ENCODE measurements at regions not wholly inside any gene's neighbourhood (a gene's known extent, or its start where the extent isn't known, plus 50 kb on each side); places are given as distances from the start of the nearest gene placed in this dataset.

GRCh38 chr11:122242731-122243130, 126.7 kb upstream of the BLID start:
- no peak for TF ChIP-seq CTCF (IDR thresholded peaks at IDR 0.05; ENCODE audit: unreplicated experiment)
- Mint-ChIP-seq H3K4me3 (ENCODE audit: unreplicated experiment) (no peak overlapping the region), H3K4me1 (ENCODE audit: unreplicated experiment) (no peaks in the 10 kb centered on the region), H3K36me3 (ENCODE audit: low read depth, unreplicated experiment) (no peaks in the 10 kb centered on the region), H3K27me3 (ENCODE audit: unreplicated experiment) (no peaks in the 10 kb centered on the region), H3K27ac (ENCODE audit: unreplicated experiment) (no peak overlapping the region), H3K9me3 (ENCODE audit: unreplicated experiment) (no peaks in the 10 kb centered on the region)
- no peak for DNase-seq (ENCODE audit: low spot score)

- no peak for DNase-seq (ENCODE audit: low spot score)
- no peaks in the 10 kb centered on the region for H3K9me3 Mint-ChIP-seq (ENCODE audit: unreplicated experiment)
- H3K36me3 Mint-ChIP-seq (ENCODE audit: low read depth, unreplicated experiment) = no peaks in the 10 kb centered on the region
- H3K27ac Mint-ChIP-seq (ENCODE audit: unreplicated experiment) = no peak overlapping the region
- no peaks in the 10 kb centered on the region for H3K4me1 Mint-ChIP-seq (ENCODE audit: unreplicated experiment)
- H3K4me3 Mint-ChIP-seq (ENCODE audit: unreplicated experiment) = no peak overlapping the region
- H3K27me3 Mint-ChIP-seq (ENCODE audit: unreplicated experiment) = no peaks in the 10 kb centered on the region
- no peak for TF ChIP-seq CTCF (IDR thresholded peaks at IDR 0.05; ENCODE audit: unreplicated experiment)
Observed at GRCh38 chr11:122241566-122241965, 125.6 kb upstream of the BLID start.

- no peak for DNase-seq (ENCODE audit: low spot score)
- no peaks in the 10 kb centered on the region for H3K4me1 Mint-ChIP-seq (ENCODE audit: unreplicated experiment)
Observed at GRCh38 chr11:122240638-122241037, 124.6 kb upstream of the BLID start.

GRCh38 chr11:122235615-122236014, 119.6 kb upstream of the BLID start:
- H3K27me3 Mint-ChIP-seq (ENCODE audit: unreplicated experiment) = no peaks in the 10 kb centered on the region
- no peaks in the 10 kb centered on the region for H3K4me1 Mint-ChIP-seq (ENCODE audit: unreplicated experiment)
- no peak overlapping the region for H3K4me3 Mint-ChIP-seq (ENCODE audit: unreplicated experiment)
- TF ChIP-seq CTCF (IDR thresholded peaks at IDR 0.05; ENCODE audit: unreplicated experiment) = no peak
- no peaks in the 10 kb centered on the region for H3K36me3 Mint-ChIP-seq (ENCODE audit: low read depth, unreplicated experiment)
- no peak for DNase-seq (ENCODE audit: low spot score)
- H3K27ac Mint-ChIP-seq (ENCODE audit: unreplicated experiment) = no peak overlapping the region
- H3K9me3 Mint-ChIP-seq (ENCODE audit: unreplicated experiment) = no peaks in the 10 kb centered on the region

More at GRCh38 chr11:122240638-122241037, 124.6 kb upstream of the BLID start:
- Mint-ChIP-seq H3K36me3 (ENCODE audit: low read depth, unreplicated experiment) (no peaks in the 10 kb centered on the region), H3K9me3 (ENCODE audit: unreplicated experiment) (no peaks in the 10 kb centered on the region), H3K4me3 (ENCODE audit: unreplicated experiment) (no peak overlapping the region), H3K27ac (ENCODE audit: unreplicated experiment) (no peak overlapping the region), H3K27me3 (ENCODE audit: unreplicated experiment) (no peaks in the 10 kb centered on the region)
- no peak for TF ChIP-seq CTCF (IDR thresholded peaks at IDR 0.05; ENCODE audit: unreplicated experiment)

GRCh38 chr11:122234780-122235179, 118.8 kb upstream of the BLID start:
- no peak overlapping the region for H3K27ac Mint-ChIP-seq (ENCODE audit: unreplicated experiment)
- H3K9me3 Mint-ChIP-seq (ENCODE audit: unreplicated experiment) = no peaks in the 10 kb centered on the region
- H3K27me3 Mint-ChIP-seq (ENCODE audit: unreplicated experiment) = no peaks in the 10 kb centered on the region
- no peaks in the 10 kb centered on the region for H3K4me1 Mint-ChIP-seq (ENCODE audit: unreplicated experiment)
- H3K4me3 Mint-ChIP-seq (ENCODE audit: unreplicated experiment) = no peak overlapping the region
- no peak for DNase-seq (ENCODE audit: low spot score)
- no peak for TF ChIP-seq CTCF (IDR thresholded peaks at IDR 0.05; ENCODE audit: unreplicated experiment)
- H3K36me3 Mint-ChIP-seq (ENCODE audit: low read depth, unreplicated experiment) = no peaks in the 10 kb centered on the region
